ENCODE measurements at regions not wholly inside any gene's neighbourhood (a gene's known extent, or its start where the extent isn't known, plus 50 kb on each side); places are given as distances from the start of the nearest gene placed in this dataset.

DNA sequence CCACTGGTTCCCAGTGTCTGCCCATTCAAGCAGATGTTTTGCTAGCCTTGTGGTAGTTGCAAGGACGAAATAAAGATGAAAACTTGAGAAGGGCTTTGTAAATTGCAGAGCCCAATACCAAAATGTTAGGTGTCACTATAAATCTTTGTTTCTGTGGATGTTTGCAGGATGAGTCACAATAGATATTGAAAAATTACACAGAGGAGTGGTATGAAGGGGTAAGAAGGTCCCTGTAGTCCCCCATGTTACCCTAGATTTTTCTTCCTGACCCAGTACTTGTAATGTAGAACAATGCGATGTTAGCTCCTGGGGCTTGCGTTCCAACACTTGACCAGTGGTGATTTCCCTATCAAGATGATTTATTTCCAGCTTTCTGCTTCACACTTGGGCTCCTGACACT is 102.6 kb upstream of the LYZL1 start:
- TF ChIP-seq POLR2AphosphoS5 (IDR thresholded peaks at IDR 0.05; ENCODE audit: borderline replicate concordance, low read depth, low read length) (no peak), EZH2 (IDR thresholded peaks at IDR 0.05) (no peak)
